GM12878 (cell line): ENCODE measurements at regions not wholly inside any gene's neighbourhood (a gene's known extent, or its start where the extent isn't known, plus 50 kb on each side); places are given as distances from the start of the nearest gene placed in this dataset.

ENCODE experiments used
- ATAC-seq: fragments of 200-7000 bp; cut with Tn5 transposase; 3 replicates; pipeline ENCODE4 v1.9.1; 2020; ENCODE audit warnings: mild to moderate bottlenecking, moderate library complexity
- BruUV-seq: library from RNA; stranded (reverse); fragments of 400-500 nt; replicated peaks from 2 replicates; lab custom pipeline; 2021; lab: Mats Ljungman, UMichigan
- CTCF ChIA-PET: fragments of 300-600 bp; sonication (Branson Sonifier 250); formaldehyde crosslinking; extraction: SDS; loops from one replicate; lab custom pipeline; 2021; ENCODE audit warnings: inconsistent platforms; lab: Yijun Ruan, JAX
- POLR2A ChIA-PET: fragments of 350-600 bp; formaldehyde crosslinking; extraction: SDS; loops from one replicate; lab custom pipeline; 2021; ENCODE audit warnings: inconsistent platforms; lab: Charles Lee
- RAD21 ChIA-PET: fragments of 300-600 bp; sonication (Branson Sonifier 250); formaldehyde crosslinking; loops from one replicate; lab custom pipeline; 2023; ENCODE audit warnings: antibody characterized with exemption; ENCODE audit not compliant: unreplicated experiment; lab: Charles Lee
- SMC1A ChIA-PET: fragments of 300-600 bp; sonication (Branson Sonifier 250); formaldehyde crosslinking; loops from one replicate; lab custom pipeline; 2023; ENCODE audit not compliant: unreplicated experiment, uncharacterized antibody; lab: Charles Lee
- DNase-seq: peaks from one replicate; pipeline ENCODE4 v3.0.0-alpha.2; 2011; ENCODE audit warnings: low read depth, low spot score
- FAIRE-seq: peaks from 3 replicates; lab custom pipeline; 2011; peaks lifted over from hg19 to GRCh38; lab: Jason Lieb, UNC
- H2AFZ ChIP-seq: 2 replicates; pipeline ENCODE4 v1.6.0; 2011; ENCODE audit warnings: low read depth, low read length, control low read depth; ENCODE audit not compliant: control insufficient read depth
- H3K27ac ChIP-seq: 2 replicates; pipeline ENCODE4 v1.5.1; 2011; ENCODE audit warnings: control low read depth; ENCODE audit not compliant: control insufficient read depth, insufficient read depth
- H3K27me3 ChIP-seq, 2 experiments: replicated peaks in 1 of 2; 2 replicates each; pipeline versions ENCODE4 v1.6.0 to v1.6.1; 2011; ENCODE audit warnings: low read length in 1 of 2; ENCODE audit not compliant: control insufficient read depth in 2 of 2, insufficient read depth in 2 of 2
- H3K36me3 ChIP-seq, 2 experiments: 2 replicates each; pipeline ENCODE4 v1.5.1; 2011; ENCODE audit warnings: low read length in 1 of 2; ENCODE audit not compliant: control insufficient read depth in 2 of 2, insufficient read depth in 2 of 2
- H3K4me1 ChIP-seq: 2 replicates; pipeline ENCODE4 v1.6.1; 2011; ENCODE audit warnings: mild to moderate bottlenecking, low read length, moderate library complexity, mixed read lengths; ENCODE audit not compliant: control insufficient read depth, insufficient read depth
- H3K4me2 ChIP-seq: 2 replicates; pipeline ENCODE4 v1.6.0; 2011; ENCODE audit warnings: control low read depth; ENCODE audit not compliant: control insufficient read depth, insufficient read depth
- H3K4me3 ChIP-seq: fragments of 200-600 bp; sonication (generic); 2 replicates; pipeline ENCODE4 v1.5.1; 2016
- H3K79me2 ChIP-seq: 2 replicates; pipeline ENCODE4 v1.6.0; 2011; ENCODE audit warnings: low read length; ENCODE audit not compliant: control insufficient read depth, insufficient read depth
- H3K9ac ChIP-seq: 2 replicates; pipeline ENCODE4 v1.8.0; 2011; ENCODE audit warnings: low read length, control low read depth, mixed read lengths; ENCODE audit not compliant: control insufficient read depth, insufficient read depth
- H3K9me3 ChIP-seq: replicated peaks from 3 replicates; pipeline ENCODE4 v1.5.1; 2011; ENCODE audit warnings: mild to moderate bottlenecking, low read length; ENCODE audit not compliant: control insufficient read depth, insufficient read depth
- H4K20me1 ChIP-seq: 2 replicates; pipeline ENCODE4 v1.6.0; 2011; ENCODE audit not compliant: control insufficient read depth, insufficient read depth
- EZH2 ChIP-seq: IDR thresholded peaks from 2 replicates; pipeline ENCODE4 v1.6.1; 2012; ENCODE audit warnings: low read depth, mild to moderate bottlenecking, control low read depth, inconsistent platforms, low read length, borderline replicate concordance; ENCODE audit not compliant: control insufficient read depth
- HDAC6 ChIP-seq: fragments of 200-600 bp; sonication (generic); IDR thresholded peaks from one replicate; pipeline ENCODE4 v1.8.0; 2017; ENCODE audit warnings: antibody characterized with exemption; ENCODE audit not compliant: unreplicated experiment
- HDGF ChIP-seq: fragments of 450-650 bp; IDR thresholded peaks from 2 replicates; pipeline ENCODE4 v1.6.1; 2016; ENCODE audit warnings: antibody characterized with exemption
- KLF5 ChIP-seq: fragments of 450-650 bp; IDR thresholded peaks from 2 replicates; pipeline ENCODE4 v1.6.1; 2014; ENCODE audit warnings: mild to moderate bottlenecking; ENCODE audit not compliant: partially characterized antibody
- NR2C1 ChIP-seq: fragments of 450-650 bp; IDR thresholded peaks from 2 replicates; pipeline ENCODE4 v1.6.1; 2017; ENCODE audit warnings: antibody characterized with exemption, mild to moderate bottlenecking, moderate library complexity
- NR2F1 ChIP-seq: fragments of 450-650 bp; conservative IDR thresholded peaks from 2 replicates; pipeline ENCODE4 v1.6.1; 2017; ENCODE audit warnings: mild to moderate bottlenecking
- POLR2AphosphoS2 ChIP-seq: IDR thresholded peaks from 2 replicates; pipeline ENCODE4 v1.6.1; 2011; ENCODE audit warnings: low read depth, mild to moderate bottlenecking, low read length, improper control_type of control experiment, moderate library complexity
- RBBP5 ChIP-seq: fragments of 200-600 bp; sonication (generic); conservative IDR thresholded peaks from 2 replicates; pipeline ENCODE4 v1.6.1; 2016
- RUNX3 ChIP-seq: IDR thresholded peaks from 2 replicates; pipeline ENCODE4 v1.6.1; 2012; ENCODE audit warnings: low read length, inconsistent platforms
- SKIL ChIP-seq: fragments of 450-650 bp; IDR thresholded peaks from 2 replicates; pipeline ENCODE4 v1.6.1; 2017; ENCODE audit warnings: mild to moderate bottlenecking, low read depth, inconsistent platforms; ENCODE audit not compliant: poor library complexity, severe bottlenecking
- ZNF207 ChIP-seq: fragments of 450-650 bp; IDR thresholded peaks from 2 replicates; pipeline ENCODE4 v1.6.1; 2014; ENCODE audit warnings: antibody characterized with exemption, mild to moderate bottlenecking, borderline replicate concordance
- WGBS: methylation state at CpG from one replicate; pipeline ENCODE4 v1.1.6; 2016; ENCODE audit warnings: low lambda C conversion rate; ENCODE audit not compliant: insufficient replicate concordance, insufficient coverage; ENCODE audit errors: missing lambda C conversion rate; 5-methylcytosine and 5-hydroxymethylcytosine counted together
- in situ Hi-C: fragments of 300-500 bp; cut with MboI; formaldehyde crosslinking; loops from 9 replicates; pipeline ENCODE4 v1.14.3; 2018; ENCODE audit warnings: mixed read lengths
- intact Hi-C: fragments of 100-400 bp; cut with micrococcal nuclease; formaldehyde crosslinking; loops from one replicate; pipeline ENCODE4 v1.14.2; 2022; ENCODE audit not compliant: unreplicated experiment
- TF ChIP-seq, protein P1 (sequence below), 3 experiments: IDR thresholded peaks in 2 of 3; conservative IDR thresholded peaks in 1 of 3; 2 replicates each; pipeline ENCODE4 v1.5.1; 2011; ENCODE audit warnings: low read depth in 3 of 3, low read length in 3 of 3, mild to moderate bottlenecking in 3 of 3, control low read depth in 2 of 3, moderate library complexity in 2 of 3, inconsistent platforms in 1 of 3, mixed read lengths in 1 of 3; ENCODE audit not compliant: control insufficient read depth in 2 of 3, insufficient read depth in 1 of 3; ENCODE audit errors: extremely low read depth in 1 of 3
- TF ChIP-seq, protein P2 (sequence below): fragments of 450-650 bp; formaldehyde crosslinking; IDR thresholded peaks from 2 replicates; pipeline ENCODE4 v1.4.0; 2022; ENCODE audit warnings: mild to moderate bottlenecking, moderate library complexity

GRCh38 chr9:107218829-107219485, 64.1 kb upstream of the RAD23B start:
- Histone ChIP-seq H3K4me2 (peak overlapping the region; percentile 66), H3K36me3 (no peaks in the 10 kb centered on the region), H3K9ac (no peak overlapping the region), H3K4me1 (peaks cover 14% of the 10 kb centered on the region; the same call in 1 of the 2 replicates), H2AFZ (peak overlapping the region; percentile 19; the same call in 1 of the 2 replicates), H3K27ac (peak overlapping the region; percentile 31; the same call in 1 of the 2 replicates), H4K20me1 (no peaks in the 10 kb centered on the region), H3K79me2 (no peaks in the 10 kb centered on the region), H3K27me3 (no peaks in the 10 kb centered on the region), H3K9me3 (no peaks in the 10 kb centered on the region; the same call in 1 of the 3 replicates), H3K4me3 (no peak overlapping the region)
- 4% methylated on average over 6 of the region's 6 CpGs for WGBS
- intact Hi-C loops = loop anchor here (2.0 kb wide), 1 partner anchor 66 kb away; no protein-coding TSS in a partner anchor
- FAIRE-seq = no peak
- RAD21 ChIA-PET = interaction anchor here (0.9 to 10.2 kb wide), 13 partner anchors 9 to 122 kb away, joined by 3 to 115 read pairs (median 6); no protein-coding TSS in a partner anchor
- POLR2A ChIA-PET = interaction anchor here (0.6 to 7.9 kb wide), 7 partner anchors 32 to 95 kb away, joined by 3 to 47 read pairs (median 5); partner anchors contain the start of gene RAD23B
- in situ Hi-C loops = no loop called here
- BruUV-seq = no TSS peak
- CTCF ChIA-PET = interaction anchor here (0.8 to 4.2 kb wide), 13 partner anchors 8 to 123 kb away, joined by 3 to 28 read pairs (median 4); no protein-coding TSS in a partner anchor
- peak; percentile 53 for DNase-seq
- SMC1A ChIA-PET = interaction anchor here (0.6 to 14.6 kb wide), 15 partner anchors 12 to 194 kb away, joined by 3 to 187 read pairs (median 4); no protein-coding TSS in a partner anchor
- ATAC-seq = peak; percentile 85
- TF ChIP-seq, protein P1, sequence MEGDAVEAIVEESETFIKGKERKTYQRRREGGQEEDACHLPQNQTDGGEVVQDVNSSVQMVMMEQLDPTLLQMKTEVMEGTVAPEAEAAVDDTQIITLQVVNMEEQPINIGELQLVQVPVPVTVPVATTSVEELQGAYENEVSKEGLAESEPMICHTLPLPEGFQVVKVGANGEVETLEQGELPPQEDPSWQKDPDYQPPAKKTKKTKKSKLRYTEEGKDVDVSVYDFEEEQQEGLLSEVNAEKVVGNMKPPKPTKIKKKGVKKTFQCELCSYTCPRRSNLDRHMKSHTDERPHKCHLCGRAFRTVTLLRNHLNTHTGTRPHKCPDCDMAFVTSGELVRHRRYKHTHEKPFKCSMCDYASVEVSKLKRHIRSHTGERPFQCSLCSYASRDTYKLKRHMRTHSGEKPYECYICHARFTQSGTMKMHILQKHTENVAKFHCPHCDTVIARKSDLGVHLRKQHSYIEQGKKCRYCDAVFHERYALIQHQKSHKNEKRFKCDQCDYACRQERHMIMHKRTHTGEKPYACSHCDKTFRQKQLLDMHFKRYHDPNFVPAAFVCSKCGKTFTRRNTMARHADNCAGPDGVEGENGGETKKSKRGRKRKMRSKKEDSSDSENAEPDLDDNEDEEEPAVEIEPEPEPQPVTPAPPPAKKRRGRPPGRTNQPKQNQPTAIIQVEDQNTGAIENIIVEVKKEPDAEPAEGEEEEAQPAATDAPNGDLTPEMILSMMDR (IDR thresholded peaks at IDR 0.05 in 2 of 3, conservative IDR thresholded peaks at IDR 0.05 in 1 of 3; ENCODE audit: control insufficient read depth in 2 of 3, extremely low read depth in 1 of 3, insufficient read depth in 1 of 3, low read depth in 3 of 3, low read length in 3 of 3) = no peak
- no peak for TF ChIP-seq NR2C1
- TF ChIP-seq, protein P2, sequence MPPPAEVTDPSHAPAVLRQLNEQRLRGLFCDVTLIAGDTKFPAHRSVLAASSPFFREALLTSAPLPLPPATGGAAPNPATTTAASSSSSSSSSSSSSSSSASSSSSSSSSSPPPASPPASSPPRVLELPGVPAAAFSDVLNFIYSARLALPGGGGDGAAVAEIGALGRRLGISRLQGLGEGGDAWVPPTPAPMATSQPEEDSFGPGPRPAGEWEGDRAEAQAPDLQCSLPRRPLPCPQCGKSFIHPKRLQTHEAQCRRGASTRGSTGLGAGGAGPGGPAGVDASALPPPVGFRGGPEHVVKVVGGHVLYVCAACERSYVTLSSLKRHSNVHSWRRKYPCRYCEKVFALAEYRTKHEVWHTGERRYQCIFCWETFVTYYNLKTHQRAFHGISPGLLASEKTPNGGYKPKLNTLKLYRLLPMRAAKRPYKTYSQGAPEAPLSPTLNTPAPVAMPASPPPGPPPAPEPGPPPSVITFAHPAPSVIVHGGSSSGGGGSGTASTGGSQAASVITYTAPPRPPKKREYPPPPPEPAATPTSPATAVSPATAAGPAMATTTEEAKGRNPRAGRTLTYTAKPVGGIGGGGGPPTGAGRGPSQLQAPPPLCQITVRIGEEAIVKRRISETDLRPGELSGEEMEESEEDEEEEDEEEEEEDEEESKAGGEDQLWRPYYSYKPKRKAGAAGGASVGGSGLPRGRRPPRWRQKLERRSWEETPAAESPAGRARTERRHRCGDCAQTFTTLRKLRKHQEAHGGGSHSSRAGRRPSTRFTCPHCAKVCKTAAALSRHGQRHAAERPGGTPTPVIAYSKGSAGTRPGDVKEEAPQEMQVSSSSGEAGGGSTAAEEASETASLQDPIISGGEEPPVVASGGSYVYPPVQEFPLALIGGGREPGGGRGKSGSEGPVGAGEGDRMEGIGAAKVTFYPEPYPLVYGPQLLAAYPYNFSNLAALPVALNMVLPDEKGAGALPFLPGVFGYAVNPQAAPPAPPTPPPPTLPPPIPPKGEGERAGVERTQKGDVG = no peak
- TF ChIP-seq ZNF207 = 0 out of 2 replicates have a peak, but pooled peaks have one; percentile 47
- no peak for TF ChIP-seq RUNX3
- no peak for TF ChIP-seq RBBP5
- no peak for TF ChIP-seq HDGF
- no peak for TF ChIP-seq SKIL
- TF ChIP-seq EZH2 = no peak
- TF ChIP-seq POLR2AphosphoS2 = no peak
- peak; percentile 44; the same call in 1 of the 2 replicates for TF ChIP-seq NR2F1
- no peak for TF ChIP-seq KLF5
- no peak for TF ChIP-seq HDAC6
